ENCODE measurements at regions not wholly inside any gene's neighbourhood (a gene's known extent, or its start where the extent isn't known, plus 50 kb on each side); places are given as distances from the start of the nearest gene placed in this dataset.

GRCh38 chr1:101738475-101738874, 258.3 kb downstream of the OLFM3 start:
- Histone ChIP-seq H3K27me3 (no peaks in the 10 kb centered on the region), H3K36me3 (no peaks in the 10 kb centered on the region), H3K9me3 (no peaks in the 10 kb centered on the region), H3K4me3 (no peak overlapping the region), H3K4me1 (no peaks in the 10 kb centered on the region), H3K27ac (no peak overlapping the region)
- DNase-seq (no peak), ATAC-seq (no peak)
- TF ChIP-seq CTCF (IDR thresholded peaks at IDR 0.05) = no peak
- no peak for TF ChIP-seq POLR2A (IDR thresholded peaks at IDR 0.05)
- WGBS, 4 donors = 79 to 96% (median 86%) methylated on average over 1 of the region's 1 CpG
- intact Hi-C loops (cut with DNase I) = no loop called here

- Histone ChIP-seq H3K4me3 (no peak overlapping the region), H3K27ac (no peak overlapping the region), H3K27me3 (no peaks in the 10 kb centered on the region), H3K36me3 (no peaks in the 10 kb centered on the region), H3K9me3 (no peaks in the 10 kb centered on the region), H3K4me1 (no peaks in the 10 kb centered on the region)
- TF ChIP-seq POLR2A (IDR thresholded peaks at IDR 0.05) = no peak
- no peak for TF ChIP-seq CTCF (IDR thresholded peaks at IDR 0.05)
- no peak for DNase-seq
- intact Hi-C loops (cut with DNase I) = no loop called here
- ATAC-seq = no peak
- WGBS, 4 donors = 79 to 88% (median 86%) methylated on average over 6 of the region's 6 CpGs
Measured at GRCh38 chr1:101739146-101739545, 257.6 kb downstream of the OLFM3 start.

- Histone ChIP-seq H3K27ac (no peak overlapping the region), H3K4me3 (no peak overlapping the region), H3K27me3 (no peaks in the 10 kb centered on the region), H3K36me3 (no peaks in the 10 kb centered on the region), H3K9me3 (no peaks in the 10 kb centered on the region), H3K4me1 (no peaks in the 10 kb centered on the region)
- DNase-seq (no peak), ATAC-seq (no peak)
- intact Hi-C loops (cut with DNase I) = no loop called here
- TF ChIP-seq CTCF (IDR thresholded peaks at IDR 0.05) (no peak), POLR2A (IDR thresholded peaks at IDR 0.05) (no peak)
- 68 to 79% (median 75%) methylated on average over 1 of the region's 1 CpG for WGBS, 4 donors
Measured at GRCh38 chr1:101739826-101740330, 256.8 kb downstream of the OLFM3 start.

- no peaks in the 10 kb centered on the region for H3K9me3 ChIP-seq
- no peaks in the 10 kb centered on the region for H3K27me3 ChIP-seq
- no peaks in the 10 kb centered on the region for H3K4me1 ChIP-seq
- 39 to 47% (median 44%) methylated on average over 5 of the region's 5 CpGs for WGBS, 4 donors
- intact Hi-C loops (cut with DNase I) = no loop called here
- H3K36me3 ChIP-seq = no peaks in the 10 kb centered on the region
- no peak for DNase-seq
- ATAC-seq = no peak
- no peak overlapping the region for H3K4me3 ChIP-seq
- TF ChIP-seq POLR2A (IDR thresholded peaks at IDR 0.05) = no peak
- TF ChIP-seq CTCF (IDR thresholded peaks at IDR 0.05) = no peak
- no peak overlapping the region for H3K27ac ChIP-seq
Measured at GRCh38 chr1:101741910-101742309, 254.8 kb downstream of the OLFM3 start.

Data from heart left ventricle (tissue), 16 donors.